22Rv1 (cell line): ENCODE measurements at regions not wholly inside any gene's neighbourhood (a gene's known extent, or its start where the extent isn't known, plus 50 kb on each side); places are given as distances from the start of the nearest gene placed in this dataset.

Source experiments
- H3K27ac ChIP-seq: fragments of 450-650 bp; 2 replicates; pipeline ENCODE4 v1.5.1; 2017
- CTCF ChIP-seq: fragments of 450-650 bp; IDR thresholded peaks from 2 replicates; pipeline ENCODE4 v1.5.1; 2017; ENCODE audit warnings: mild to moderate bottlenecking
- ZFX ChIP-seq: fragments of 450-650 bp; IDR thresholded peaks from 2 replicates; pipeline ENCODE4 v1.6.1; 2017; ENCODE audit warnings: antibody characterized with exemption, borderline replicate concordance

GRCh38 chr11:122517403-122518379 is 137.8 kb upstream of the UBASH3B start:
- H3K27ac ChIP-seq = no peak overlapping the region
- TF ChIP-seq ZFX = no peak
- TF ChIP-seq CTCF = no peak

- no peak overlapping the region for H3K27ac ChIP-seq
- no peak for TF ChIP-seq CTCF
- no peak for TF ChIP-seq ZFX
Measured at GRCh38 chr11:122516686-122517085, 138.8 kb upstream of the UBASH3B start.

GRCh38 chr11:122513997-122514396 is 141.5 kb upstream of the UBASH3B start:
- TF ChIP-seq CTCF = no peak
- no peak for TF ChIP-seq ZFX
- H3K27ac ChIP-seq = no peak overlapping the region

GRCh38 chr11:122513328-122513727 is 142.2 kb upstream of the UBASH3B start:
- TF ChIP-seq CTCF (no peak), ZFX (no peak)
- H3K27ac ChIP-seq = no peak overlapping the region

GRCh38 chr11:122512688-122513087 is 142.8 kb upstream of the UBASH3B start:
- TF ChIP-seq ZFX (no peak), CTCF (no peak)
- H3K27ac ChIP-seq = no peak overlapping the region

- no peak for TF ChIP-seq CTCF
- TF ChIP-seq ZFX = no peak
- H3K27ac ChIP-seq = no peak overlapping the region
Measured at GRCh38 chr11:122509899-122510298, 145.6 kb upstream of the UBASH3B start.

GRCh38 chr11:122509091-122509490 is 146.4 kb upstream of the UBASH3B start:
- TF ChIP-seq CTCF = no peak
- TF ChIP-seq ZFX = no peak
- H3K27ac ChIP-seq = no peak overlapping the region
